SK-N-SH treated with all-trans-retinoic acid at 6 μM for 48 hours (cell line): ENCODE measurements at regions not wholly inside any gene's neighbourhood (a gene's known extent, or its start where the extent isn't known, plus 50 kb on each side); places are given as distances from the start of the nearest gene placed in this dataset.

Experiments used
- ATAC-seq: fragments of 200-7000 bp; cut with Tn5 transposase; 3 replicates; pipeline ENCODE4 v1.9.1; 2020; ENCODE audit warnings: mild to moderate bottlenecking, moderate library complexity
- ARNTL ChIP-seq: fragments of 450-650 bp; formaldehyde crosslinking; IDR thresholded peaks from 2 replicates; pipeline ENCODE4 v1.5.0; 2020; ENCODE audit warnings: low read depth, mild to moderate bottlenecking, moderate library complexity, borderline replicate concordance
- BACH2 ChIP-seq: fragments of 250-450 bp; sonication (Bioruptor Pico); IDR thresholded peaks from 2 replicates; pipeline ENCODE4 v1.9.0; 2021; ENCODE audit warnings: mild to moderate bottlenecking, borderline replicate concordance
- CSDC2 ChIP-seq: fragments of 250-450 bp; sonication (Bioruptor Pico); IDR thresholded peaks from 2 replicates; pipeline ENCODE4 v1.5.0; 2020; ENCODE audit warnings: mild to moderate bottlenecking, moderate library complexity
- ESRRG ChIP-seq: fragments of 250-450 bp; sonication (Bioruptor Pico); IDR thresholded peaks from 2 replicates; pipeline ENCODE4 v1.6.1; 2021; ENCODE audit warnings: mild to moderate bottlenecking
- GLIS3 ChIP-seq: fragments of 250-450 bp; sonication (Bioruptor Pico); IDR thresholded peaks from 2 replicates; pipeline ENCODE4 v1.5.0; 2020; ENCODE audit warnings: mild to moderate bottlenecking, moderate library complexity
- ISL1 ChIP-seq: fragments of 250-450 bp; sonication (Bioruptor Pico); IDR thresholded peaks from 2 replicates; pipeline ENCODE4 v2.1.2; 2022; ENCODE audit warnings: mild to moderate bottlenecking, moderate library complexity
- OSR1 ChIP-seq: fragments of 250-450 bp; sonication (Bioruptor Pico); IDR thresholded peaks from 2 replicates; pipeline ENCODE4 v1.8.0; 2022; ENCODE audit warnings: moderate library complexity, mild to moderate bottlenecking, inconsistent platforms
- PPARA ChIP-seq: fragments of 250-450 bp; sonication (Bioruptor Pico); IDR thresholded peaks from 2 replicates; pipeline ENCODE4 v1.5.0; 2020; ENCODE audit warnings: mild to moderate bottlenecking, borderline replicate concordance
- RARB ChIP-seq: fragments of 250-450 bp; sonication (Bioruptor Pico); IDR thresholded peaks from 2 replicates; pipeline ENCODE4 v1.8.0; 2021; ENCODE audit warnings: mild to moderate bottlenecking, moderate library complexity
- TCF4 ChIP-seq: fragments of 250-450 bp; sonication (Bioruptor Pico); IDR thresholded peaks from 2 replicates; pipeline ENCODE4 v1.8.0; 2021; ENCODE audit warnings: mild to moderate bottlenecking, moderate library complexity, borderline replicate concordance
- TOX ChIP-seq: fragments of 250-450 bp; sonication (Bioruptor Pico); IDR thresholded peaks from 2 replicates; pipeline ENCODE4 v1.8.0; 2021; ENCODE audit warnings: mild to moderate bottlenecking, moderate library complexity, borderline replicate concordance
- TSHZ2 ChIP-seq: fragments of 250-450 bp; sonication (Bioruptor Pico); IDR thresholded peaks from 2 replicates; pipeline ENCODE4 v1.5.0; 2020; ENCODE audit warnings: mild to moderate bottlenecking, moderate library complexity
- ZC3H10 ChIP-seq: fragments of 250-450 bp; sonication (Bioruptor Pico); IDR thresholded peaks from 2 replicates; pipeline ENCODE4 v1.5.1; 2021; ENCODE audit warnings: mild to moderate bottlenecking, moderate library complexity
- ZFP3 ChIP-seq: fragments of 250-450 bp; sonication (Bioruptor Pico); IDR thresholded peaks from 2 replicates; pipeline ENCODE4 v1.5.0; 2020; ENCODE audit warnings: mild to moderate bottlenecking, moderate library complexity
- ZFP30 ChIP-seq: fragments of 450-650 bp; formaldehyde crosslinking; IDR thresholded peaks from 2 replicates; pipeline ENCODE4 v1.5.0; 2022; ENCODE audit warnings: mild to moderate bottlenecking, moderate library complexity
- TF ChIP-seq, protein P1 (sequence below): fragments of 250-450 bp; sonication (Bioruptor Pico); IDR thresholded peaks from 2 replicates; pipeline ENCODE4 v1.8.0; 2021; ENCODE audit warnings: low read depth, mild to moderate bottlenecking, moderate library complexity, borderline replicate concordance
- TF ChIP-seq, protein P2 (sequence below): fragments of 250-450 bp; sonication (Bioruptor Pico); IDR thresholded peaks from 2 replicates; pipeline ENCODE4 v1.8.0; 2020; ENCODE audit warnings: mild to moderate bottlenecking, moderate library complexity, borderline replicate concordance
- TF ChIP-seq, protein P3 (sequence below): fragments of 250-450 bp; sonication (Bioruptor Pico); IDR thresholded peaks from 2 replicates; pipeline ENCODE4 v1.5.1; 2021; ENCODE audit warnings: mild to moderate bottlenecking, moderate library complexity
- TF ChIP-seq, protein P4 (sequence below): fragments of 250-450 bp; sonication (Bioruptor Pico); IDR thresholded peaks from 2 replicates; pipeline ENCODE4 v1.5.1; 2020; ENCODE audit warnings: low read depth, mild to moderate bottlenecking, moderate library complexity

DNA sequence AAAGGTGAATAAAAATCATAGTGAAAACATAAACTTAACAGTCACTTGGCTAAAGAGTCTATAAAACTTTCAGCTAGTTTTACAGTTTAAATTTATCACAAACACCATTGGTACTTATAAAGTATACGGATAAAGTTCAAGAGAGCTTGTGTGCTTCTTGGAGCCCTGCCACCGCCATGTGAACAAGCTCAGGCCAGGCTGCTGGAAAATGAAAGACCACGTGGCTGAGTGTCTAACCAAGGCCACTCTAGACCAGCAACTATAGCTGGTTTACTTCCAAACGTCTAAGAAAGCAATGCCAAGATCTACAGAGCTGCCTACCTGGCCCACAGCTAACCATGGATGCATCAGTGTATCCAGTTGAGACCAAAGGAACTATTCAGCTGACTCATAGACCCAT lies 66.3 kb upstream of the API5 start:
- ATAC-seq: no peak
- TF ChIP-seq, protein P1, sequence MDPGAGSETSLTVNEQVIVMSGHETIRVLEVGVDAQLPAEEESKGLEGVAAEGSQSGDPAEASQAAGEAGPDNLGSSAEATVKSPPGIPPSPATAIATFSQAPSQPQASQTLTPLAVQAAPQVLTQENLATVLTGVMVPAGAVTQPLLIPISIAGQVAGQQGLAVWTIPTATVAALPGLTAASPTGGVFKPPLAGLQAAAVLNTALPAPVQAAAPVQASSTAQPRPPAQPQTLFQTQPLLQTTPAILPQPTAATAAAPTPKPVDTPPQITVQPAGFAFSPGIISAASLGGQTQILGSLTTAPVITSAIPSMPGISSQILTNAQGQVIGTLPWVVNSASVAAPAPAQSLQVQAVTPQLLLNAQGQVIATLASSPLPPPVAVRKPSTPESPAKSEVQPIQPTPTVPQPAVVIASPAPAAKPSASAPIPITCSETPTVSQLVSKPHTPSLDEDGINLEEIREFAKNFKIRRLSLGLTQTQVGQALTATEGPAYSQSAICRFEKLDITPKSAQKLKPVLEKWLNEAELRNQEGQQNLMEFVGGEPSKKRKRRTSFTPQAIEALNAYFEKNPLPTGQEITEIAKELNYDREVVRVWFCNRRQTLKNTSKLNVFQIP (CRISPR knock-in tag): no peak
- TF ChIP-seq PPARA (CRISPR knock-in tag): no peak
- no peak for TF ChIP-seq TOX (CRISPR knock-in tag)
- no peak for TF ChIP-seq ZFP30 (CRISPR knock-in tag)
- TF ChIP-seq TCF4: no peak
- TF ChIP-seq ZFP3 (CRISPR knock-in tag): no peak
- no peak for TF ChIP-seq RARB (CRISPR knock-in tag)
- TF ChIP-seq TSHZ2 (CRISPR knock-in tag): no peak
- no peak for TF ChIP-seq OSR1 (CRISPR knock-in tag)
- TF ChIP-seq, protein P2, sequence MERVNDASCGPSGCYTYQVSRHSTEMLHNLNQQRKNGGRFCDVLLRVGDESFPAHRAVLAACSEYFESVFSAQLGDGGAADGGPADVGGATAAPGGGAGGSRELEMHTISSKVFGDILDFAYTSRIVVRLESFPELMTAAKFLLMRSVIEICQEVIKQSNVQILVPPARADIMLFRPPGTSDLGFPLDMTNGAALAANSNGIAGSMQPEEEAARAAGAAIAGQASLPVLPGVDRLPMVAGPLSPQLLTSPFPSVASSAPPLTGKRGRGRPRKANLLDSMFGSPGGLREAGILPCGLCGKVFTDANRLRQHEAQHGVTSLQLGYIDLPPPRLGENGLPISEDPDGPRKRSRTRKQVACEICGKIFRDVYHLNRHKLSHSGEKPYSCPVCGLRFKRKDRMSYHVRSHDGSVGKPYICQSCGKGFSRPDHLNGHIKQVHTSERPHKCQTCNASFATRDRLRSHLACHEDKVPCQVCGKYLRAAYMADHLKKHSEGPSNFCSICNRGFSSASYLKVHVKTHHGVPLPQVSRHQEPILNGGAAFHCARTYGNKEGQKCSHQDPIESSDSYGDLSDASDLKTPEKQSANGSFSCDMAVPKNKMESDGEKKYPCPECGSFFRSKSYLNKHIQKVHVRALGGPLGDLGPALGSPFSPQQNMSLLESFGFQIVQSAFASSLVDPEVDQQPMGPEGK (CRISPR knock-in tag): no peak
- TF ChIP-seq ARNTL (CRISPR knock-in tag): no peak
- no peak for TF ChIP-seq BACH2 (CRISPR knock-in tag)
- TF ChIP-seq, protein P3, sequence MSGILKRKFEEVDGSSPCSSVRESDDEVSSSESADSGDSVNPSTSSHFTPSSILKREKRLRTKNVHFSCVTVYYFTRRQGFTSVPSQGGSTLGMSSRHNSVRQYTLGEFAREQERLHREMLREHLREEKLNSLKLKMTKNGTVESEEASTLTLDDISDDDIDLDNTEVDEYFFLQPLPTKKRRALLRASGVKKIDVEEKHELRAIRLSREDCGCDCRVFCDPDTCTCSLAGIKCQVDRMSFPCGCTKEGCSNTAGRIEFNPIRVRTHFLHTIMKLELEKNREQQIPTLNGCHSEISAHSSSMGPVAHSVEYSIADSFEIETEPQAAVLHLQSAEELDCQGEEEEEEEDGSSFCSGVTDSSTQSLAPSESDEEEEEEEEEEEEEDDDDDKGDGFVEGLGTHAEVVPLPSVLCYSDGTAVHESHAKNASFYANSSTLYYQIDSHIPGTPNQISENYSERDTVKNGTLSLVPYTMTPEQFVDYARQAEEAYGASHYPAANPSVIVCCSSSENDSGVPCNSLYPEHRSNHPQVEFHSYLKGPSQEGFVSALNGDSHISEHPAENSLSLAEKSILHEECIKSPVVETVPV (CRISPR knock-in tag): no peak
- TF ChIP-seq, protein P4, sequence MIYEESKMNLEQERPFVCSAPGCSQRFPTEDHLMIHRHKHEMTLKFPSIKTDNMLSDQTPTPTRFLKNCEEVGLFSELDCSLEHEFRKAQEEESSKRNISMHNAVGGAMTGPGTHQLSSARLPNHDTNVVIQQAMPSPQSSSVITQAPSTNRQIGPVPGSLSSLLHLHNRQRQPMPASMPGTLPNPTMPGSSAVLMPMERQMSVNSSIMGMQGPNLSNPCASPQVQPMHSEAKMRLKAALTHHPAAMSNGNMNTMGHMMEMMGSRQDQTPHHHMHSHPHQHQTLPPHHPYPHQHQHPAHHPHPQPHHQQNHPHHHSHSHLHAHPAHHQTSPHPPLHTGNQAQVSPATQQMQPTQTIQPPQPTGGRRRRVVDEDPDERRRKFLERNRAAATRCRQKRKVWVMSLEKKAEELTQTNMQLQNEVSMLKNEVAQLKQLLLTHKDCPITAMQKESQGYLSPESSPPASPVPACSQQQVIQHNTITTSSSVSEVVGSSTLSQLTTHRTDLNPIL (CRISPR knock-in tag): no peak

DNA sequence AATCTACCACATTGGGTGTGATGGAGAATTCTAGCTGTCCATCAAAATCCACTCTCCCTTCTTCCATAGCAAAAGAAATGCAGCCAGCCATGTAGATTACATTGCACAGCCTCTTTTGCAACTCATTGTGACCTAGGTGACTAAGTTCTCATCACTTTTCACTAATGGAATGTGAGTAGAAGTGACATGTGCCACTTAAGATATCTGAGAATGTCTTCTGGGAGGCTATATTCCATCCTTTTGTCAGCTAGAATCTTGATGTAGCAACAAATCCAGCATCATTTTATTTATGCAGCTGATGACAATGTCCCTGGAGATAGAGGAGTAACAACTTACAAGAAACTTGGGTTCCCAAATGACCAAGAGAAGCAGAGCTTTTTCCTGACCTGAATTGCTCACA lies 61.5 kb upstream of the API5 start:
- TF ChIP-seq ESRRG (CRISPR knock-in tag) (no peak), ISL1 (no peak), BACH2 (CRISPR knock-in tag) (no peak), ARNTL (CRISPR knock-in tag) (no peak), ZFP30 (CRISPR knock-in tag) (no peak)
- TF ChIP-seq, all 23 proteins: peak for 0
- no peak for ATAC-seq

DNA sequence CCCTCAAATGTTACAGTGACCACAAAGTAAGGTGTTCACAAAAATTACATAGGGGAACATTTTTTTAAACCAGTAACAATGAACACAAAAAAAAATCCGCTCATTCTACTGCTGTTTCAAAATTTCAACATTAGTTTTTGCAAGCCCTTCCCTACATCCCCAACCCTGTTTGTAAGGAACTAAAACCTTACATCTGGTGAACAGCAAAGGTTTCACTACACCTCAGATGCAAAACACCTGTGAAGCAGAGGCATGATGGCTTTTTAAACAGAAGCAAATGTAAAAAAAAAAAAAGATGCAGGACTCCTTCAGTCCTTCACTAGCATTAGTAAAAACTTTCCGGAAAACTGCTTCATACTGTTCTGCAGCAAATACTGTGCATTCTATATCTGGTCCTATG lies 50.0 kb upstream of the API5 start:
- no peak for ATAC-seq
- TF ChIP-seq BACH2 (CRISPR knock-in tag) (no peak), PPARA (CRISPR knock-in tag) (no peak), GLIS3 (CRISPR knock-in tag) (no peak), CSDC2 (CRISPR knock-in tag) (no peak), ZFP30 (CRISPR knock-in tag) (no peak), RARB (CRISPR knock-in tag) (no peak), TSHZ2 (CRISPR knock-in tag) (no peak), ZFP3 (CRISPR knock-in tag) (no peak), TCF4 (no peak), ZC3H10 (CRISPR knock-in tag) (no peak)
- TF ChIP-seq, protein P3 (CRISPR knock-in tag): no peak
- TF ChIP-seq, protein P1 (CRISPR knock-in tag): no peak
- TF ChIP-seq, protein P4 (CRISPR knock-in tag): no peak
